ENCODE measurements at regions not wholly inside any gene's neighbourhood (a gene's known extent, or its start where the extent isn't known, plus 50 kb on each side); places are given as distances from the start of the nearest gene placed in this dataset.
"Not testable (repeated sequence)": the region's sequence is repeated elsewhere in the genome, so short reads cannot be mapped to it uniquely, and the experiment has no call there.

- no peak for DNase-seq (ENCODE audit: low spot score)
These were observed 132.8 kb upstream of the ZPLD1 start for GRCh38 chr3:102302020-102302419.

- DNase-seq (ENCODE audit: low spot score): no peak
These were observed 130.3 kb upstream of the ZPLD1 start for GRCh38 chr3:102304550-102304949.

GRCh38 chr3:102307442-102307841 is 127.4 kb upstream of the ZPLD1 start:
- peak; percentile 21 for DNase-seq (ENCODE audit: low spot score)

- DNase-seq (ENCODE audit: low spot score): no peak
These were observed 105.7 kb upstream of the ZPLD1 start for GRCh38 chr3:102329066-102329465.

GRCh38 chr3:102329561-102329960 is 105.3 kb upstream of the ZPLD1 start:
- DNase-seq (ENCODE audit: low spot score): no peak

GRCh38 chr3:102332205-102332604 is 102.6 kb upstream of the ZPLD1 start:
- DNase-seq (ENCODE audit: low spot score): no peak

- no peak for DNase-seq (ENCODE audit: low spot score)
These were observed 101.9 kb upstream of the ZPLD1 start for GRCh38 chr3:102332934-102333333.

- DNase-seq (ENCODE audit: low spot score): no peak
These were observed 98.7 kb upstream of the ZPLD1 start for GRCh38 chr3:102336130-102336529.

- DNase-seq (ENCODE audit: low spot score): no peak
These were observed 95.1 kb upstream of the ZPLD1 start for GRCh38 chr3:102339671-102340070.

- no peak for DNase-seq (ENCODE audit: low spot score)
These were observed 87.9 kb upstream of the ZPLD1 start for GRCh38 chr3:102346897-102347296.

- DNase-seq (ENCODE audit: low spot score): no peak
These were observed 85.9 kb upstream of the ZPLD1 start for GRCh38 chr3:102348904-102349303.

GRCh38 chr3:102353148-102353547 is 81.7 kb upstream of the ZPLD1 start:
- no peak for DNase-seq (ENCODE audit: low spot score)

GRCh38 chr3:102353805-102354204 is 81.0 kb upstream of the ZPLD1 start:
- no peak for DNase-seq (ENCODE audit: low spot score)

GRCh38 chr3:102354818-102355515 is 79.8 kb upstream of the ZPLD1 start:
- DNase-seq (ENCODE audit: low spot score): peak; percentile 5

GRCh38 chr3:102356506-102356905 is 78.3 kb upstream of the ZPLD1 start:
- DNase-seq (ENCODE audit: low spot score): no peak

GRCh38 chr3:102357313-102357712 is 77.5 kb upstream of the ZPLD1 start:
- DNase-seq (ENCODE audit: low spot score): not testable (repeated sequence)

GRCh38 chr3:102360183-102360860 is 74.5 kb upstream of the ZPLD1 start:
- DNase-seq (ENCODE audit: low spot score): no peak

GRCh38 chr3:102361101-102361500 is 73.7 kb upstream of the ZPLD1 start:
- DNase-seq (ENCODE audit: low spot score): no peak

- DNase-seq (ENCODE audit: low spot score): not testable (repeated sequence)
These were observed 68.7 kb upstream of the ZPLD1 start for GRCh38 chr3:102366116-102366515.

GRCh38 chr3:102374863-102375634 is 59.8 kb upstream of the ZPLD1 start:
- no peak for DNase-seq (ENCODE audit: low spot score)

- DNase-seq (ENCODE audit: low spot score): no peak
These were observed 56.6 kb upstream of the ZPLD1 start for GRCh38 chr3:102378216-102378615.

GRCh38 chr3:102382201-102382600 is 52.6 kb upstream of the ZPLD1 start:
- not testable (repeated sequence) for DNase-seq (ENCODE audit: low spot score)

Data from HT-29 (cell line).